Chondrocyte (in vitro differentiated cells): ENCODE measurements at regions not wholly inside any gene's neighbourhood (a gene's known extent, or its start where the extent isn't known, plus 50 kb on each side); places are given as distances from the start of the nearest gene placed in this dataset.
A peak's percentile ranks its signal among the peaks of the same experiment; 100 is the strongest.

Source experiments
- DNase-seq: peaks from one replicate; pipeline ENCODE4 v3.0.0; 2021; ENCODE audit warnings: mixed read lengths, low spot score
- H3K27ac Mint-ChIP-seq: one replicate; pipeline ENCODE4 v1.8.0; 2021; ENCODE audit warnings: mild to moderate bottlenecking, moderate library complexity, mixed read lengths; ENCODE audit not compliant: unreplicated experiment
- H3K27me3 Mint-ChIP-seq: 2 replicates; pipeline ENCODE4 v1.8.0; 2021; ENCODE audit warnings: low read depth, mixed read lengths
- H3K36me3 Mint-ChIP-seq: 2 replicates; pipeline ENCODE4 v1.8.0; 2021; ENCODE audit warnings: low read depth, mixed read lengths
- H3K4me1 Mint-ChIP-seq: 2 replicates; pipeline ENCODE4 v1.8.0; 2021; ENCODE audit warnings: low read depth, mild to moderate bottlenecking, mixed read lengths
- H3K4me3 Mint-ChIP-seq: one replicate; pipeline ENCODE4 v1.8.0; 2021; ENCODE audit warnings: mild to moderate bottlenecking, moderate library complexity, mixed read lengths; ENCODE audit not compliant: unreplicated experiment
- H3K9me3 Mint-ChIP-seq: 2 replicates; pipeline ENCODE4 v1.8.0; 2021; ENCODE audit warnings: low read depth, mixed read lengths
- CTCF ChIP-seq: fragments of 200-600 bp; sonication (generic); IDR thresholded peaks from 2 replicates; pipeline ENCODE4 v1.5.0; 2021; ENCODE audit warnings: antibody characterized with exemption, mild to moderate bottlenecking, moderate library complexity

GRCh38 chr5:61683148-61683547 is 351.1 kb downstream of the ZSWIM6 start:
- TF ChIP-seq CTCF, result no peak
- peaks cover 26% of the 10 kb centered on the region for H3K4me1 Mint-ChIP-seq
- H3K36me3 Mint-ChIP-seq, result no peaks in the 10 kb centered on the region
- no peak overlapping the region for H3K27ac Mint-ChIP-seq
- H3K9me3 Mint-ChIP-seq, result no peaks in the 10 kb centered on the region
- H3K4me3 Mint-ChIP-seq, result no peak overlapping the region
- no peak for DNase-seq
- H3K27me3 Mint-ChIP-seq, result no peaks in the 10 kb centered on the region

- Mint-ChIP-seq H3K27ac (no peak overlapping the region), H3K27me3 (no peaks in the 10 kb centered on the region), H3K36me3 (no peaks in the 10 kb centered on the region), H3K4me3 (no peak overlapping the region), H3K4me1 (peaks cover 26% of the 10 kb centered on the region), H3K9me3 (no peaks in the 10 kb centered on the region)
- no peak for TF ChIP-seq CTCF
- DNase-seq, result no peak
These were observed 351.9 kb downstream of the ZSWIM6 start for GRCh38 chr5:61683926-61684325.

- Mint-ChIP-seq H3K9me3 (no peaks in the 10 kb centered on the region), H3K36me3 (no peaks in the 10 kb centered on the region), H3K27ac (peak overlapping the region; percentile 67), H3K27me3 (peaks cover 4% of the 10 kb centered on the region), H3K4me1 (peaks cover 26% of the 10 kb centered on the region), H3K4me3 (no peak overlapping the region)
- TF ChIP-seq CTCF, result no peak
- no peak for DNase-seq
These were observed 354.6 kb downstream of the ZSWIM6 start for GRCh38 chr5:61686491-61687257.

GRCh38 chr5:61687371-61687770 is 355.3 kb downstream of the ZSWIM6 start:
- DNase-seq, result no peak
- peaks cover 3% of the 10 kb centered on the region for H3K9me3 Mint-ChIP-seq
- H3K4me3 Mint-ChIP-seq, result no peak overlapping the region
- peak; percentile 36 for TF ChIP-seq CTCF
- H3K27me3 Mint-ChIP-seq, result peaks cover 6% of the 10 kb centered on the region
- H3K36me3 Mint-ChIP-seq, result peaks cover 2% of the 10 kb centered on the region
- peak overlapping the region; percentile 67 for H3K27ac Mint-ChIP-seq
- peaks cover 26% of the 10 kb centered on the region for H3K4me1 Mint-ChIP-seq

GRCh38 chr5:61689153-61689846 is 357.2 kb downstream of the ZSWIM6 start:
- Mint-ChIP-seq H3K4me3 (no peak overlapping the region), H3K27me3 (peaks cover 6% of the 10 kb centered on the region), H3K27ac (no peak overlapping the region), H3K36me3 (peaks cover 2% of the 10 kb centered on the region), H3K4me1 (peaks cover 26% of the 10 kb centered on the region), H3K9me3 (peaks cover 16% of the 10 kb centered on the region)
- no peak for TF ChIP-seq CTCF
- DNase-seq, result no peak
